Activated T-helper 1 cell treated with Interleukin-2 at 50 U/mL for 16 hours (primary cell): ENCODE measurements at regions not wholly inside any gene's neighbourhood (a gene's known extent, or its start where the extent isn't known, plus 50 kb on each side); places are given as distances from the start of the nearest gene placed in this dataset.
"Not testable (repeated sequence)": the region's sequence is repeated elsewhere in the genome, so short reads cannot be mapped to it uniquely, and the experiment has no call there.

Experiments
- DNase-seq: peaks from one replicate; pipeline ENCODE4 v3.0.0-alpha.2; 2020; ENCODE audit warnings: low read depth

DNA sequence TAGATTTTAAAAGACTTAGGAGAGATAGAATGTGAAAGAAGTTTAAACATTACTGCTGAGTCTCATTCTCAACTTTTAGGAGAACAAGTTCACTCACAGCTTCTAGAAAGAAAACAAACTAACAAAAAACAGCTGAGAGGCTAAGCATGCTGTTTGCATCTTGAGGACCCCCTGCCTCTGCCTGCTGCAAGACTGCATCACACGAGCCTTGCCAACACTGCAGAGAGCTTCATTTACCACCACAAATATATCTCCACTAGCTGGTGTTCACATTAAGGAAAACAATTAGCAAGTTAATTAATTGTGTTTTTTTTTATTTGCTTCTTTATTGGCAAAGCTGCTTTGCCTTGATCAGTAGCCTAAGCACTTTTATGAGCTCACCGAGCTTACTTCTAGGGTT, 336.6 kb upstream of the KIAA1217 start:
- no peak for DNase-seq

DNA sequence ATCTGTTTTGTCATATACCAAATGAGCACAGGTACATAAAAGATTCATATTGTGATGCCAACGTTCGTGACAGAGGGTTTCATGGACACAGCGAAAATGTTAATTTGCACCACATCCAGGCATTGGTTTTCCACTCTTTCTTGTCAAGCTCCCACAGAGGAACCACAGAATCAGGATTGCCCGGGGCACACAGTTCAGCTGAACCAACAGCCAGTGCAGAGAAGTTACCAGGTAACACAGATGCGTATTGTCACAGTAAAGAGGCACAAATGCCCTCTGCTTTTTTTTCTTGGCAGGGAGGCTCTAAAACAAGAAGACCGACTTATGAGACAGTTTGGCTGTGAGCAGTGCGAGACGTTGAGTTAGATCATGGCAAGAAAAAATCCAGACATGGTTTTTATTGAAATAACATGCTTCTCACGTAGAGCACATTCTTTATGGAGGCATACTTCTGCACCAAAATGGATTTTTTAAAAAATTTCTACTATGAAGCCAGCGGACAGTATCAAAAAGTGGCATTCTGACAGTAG, 331.1 kb upstream of the KIAA1217 start:
- no peak for DNase-seq

DNA sequence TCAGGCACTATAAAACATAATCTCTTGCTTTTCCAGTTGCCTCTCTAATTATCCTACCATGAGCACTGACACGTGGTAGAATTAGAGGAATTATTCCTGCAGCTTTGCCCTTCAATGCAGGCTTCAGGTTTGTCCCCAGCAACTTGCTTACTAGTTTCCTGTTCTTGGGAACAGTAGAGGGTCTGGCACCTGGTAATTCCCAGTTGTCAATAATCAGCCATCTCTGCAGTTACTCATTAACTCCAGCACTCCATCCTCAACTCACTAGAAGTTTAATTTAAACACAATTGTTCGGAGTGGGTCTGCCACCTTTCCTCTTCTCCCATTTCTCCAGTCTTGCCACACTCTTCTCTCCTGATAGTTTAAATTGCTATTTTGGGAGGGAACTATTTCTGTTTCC, 324.3 kb upstream of the KIAA1217 start:
- DNase-seq: no peak

DNA sequence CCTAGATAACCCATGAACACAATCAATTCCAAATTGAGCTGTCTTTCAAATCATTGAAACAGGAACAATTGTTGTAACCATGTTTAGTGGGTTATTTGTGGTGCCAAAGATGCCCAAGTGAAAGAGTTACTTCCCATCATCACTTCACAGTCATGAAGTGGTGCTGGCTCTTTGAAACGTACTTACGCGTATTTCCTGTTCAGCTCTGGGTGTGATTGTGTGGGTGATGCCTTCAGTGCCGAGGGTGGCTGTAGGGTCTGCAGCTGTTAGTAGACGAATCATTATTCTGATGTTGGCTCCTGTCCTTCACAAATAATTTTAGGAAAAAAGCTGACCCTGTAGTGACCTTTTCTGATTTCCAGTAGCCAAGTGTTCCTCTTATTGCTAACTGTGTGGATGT, 323.1 kb upstream of the KIAA1217 start:
- no peak for DNase-seq

DNA sequence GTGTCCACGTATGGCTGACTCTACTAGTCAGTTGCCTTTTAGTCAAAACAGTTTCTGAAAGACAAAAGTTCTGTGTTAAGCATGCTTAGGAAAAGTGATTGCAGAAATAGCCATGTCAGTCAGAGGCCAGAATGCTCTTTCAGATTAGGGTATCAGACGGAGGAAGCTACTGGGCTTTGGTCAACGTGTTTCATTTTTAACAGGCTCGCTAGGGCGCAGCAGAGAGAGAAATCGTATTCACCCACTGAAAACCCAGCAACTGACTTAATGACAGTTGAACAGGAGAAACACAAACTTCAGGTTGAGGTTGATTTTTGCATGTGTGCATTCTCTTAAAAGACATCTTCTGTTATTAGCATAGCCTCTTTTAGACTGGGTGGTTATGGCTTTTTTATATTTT, 322.6 kb upstream of the KIAA1217 start:
- DNase-seq: no peak

DNA sequence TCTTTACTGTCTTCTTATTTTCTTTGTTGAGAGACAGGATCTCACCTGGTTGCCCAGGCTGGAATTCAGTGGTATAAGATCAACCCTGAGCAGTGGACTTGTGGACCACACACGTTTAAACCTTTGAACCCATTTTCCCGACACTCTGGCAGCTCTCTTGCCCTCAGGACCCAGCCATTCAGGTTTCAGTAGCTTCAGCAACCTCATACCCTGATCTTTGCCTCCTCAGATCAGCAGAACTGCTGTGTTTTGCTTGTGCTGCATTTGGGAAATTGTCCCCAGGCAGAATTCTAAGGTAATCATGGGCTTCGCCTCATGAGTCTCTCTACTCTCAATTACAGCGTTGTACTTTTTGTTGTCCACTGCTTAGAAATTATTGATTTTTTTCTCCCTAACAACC, 317.6 kb upstream of the KIAA1217 start:
- DNase-seq: no peak

DNA sequence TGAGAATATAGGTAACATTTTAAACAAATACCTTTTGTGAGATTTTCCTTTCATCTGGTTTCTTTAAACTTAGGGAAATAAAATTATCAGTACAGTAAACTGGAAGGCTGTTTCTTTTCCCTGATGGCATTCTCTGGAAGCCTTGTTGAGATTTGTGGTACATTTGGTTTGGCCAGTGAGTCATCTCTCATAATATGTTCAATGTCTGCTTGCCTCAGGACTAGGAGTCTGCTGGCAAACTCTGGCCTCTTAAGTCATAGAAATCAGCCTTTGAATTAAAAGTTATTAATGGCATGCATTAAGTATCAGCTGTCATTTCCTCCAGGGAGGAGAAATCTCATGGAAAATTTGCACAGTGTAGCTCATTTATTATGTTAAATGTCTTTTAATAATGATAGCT, 316.6 kb upstream of the KIAA1217 start:
- DNase-seq: no peak

DNA sequence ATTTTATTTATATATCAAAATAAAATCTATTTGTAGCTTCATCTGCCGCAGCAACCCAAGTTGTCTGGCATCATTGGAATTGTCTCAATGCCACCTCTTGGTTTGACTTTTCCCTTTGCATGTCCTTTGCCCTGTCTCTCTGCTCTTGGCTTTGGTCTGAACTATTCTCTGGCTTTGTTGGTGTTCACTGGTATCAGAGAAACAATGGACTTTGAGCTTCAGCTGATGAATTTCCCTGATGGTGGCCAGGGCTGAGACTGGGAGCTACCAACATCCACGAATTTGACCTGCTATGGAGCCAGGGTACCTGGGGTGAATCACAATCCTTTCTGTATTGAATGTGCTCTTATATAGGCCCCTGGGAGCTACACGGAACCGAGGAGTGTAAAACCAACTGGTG, 311.7 kb upstream of the KIAA1217 start:
- DNase-seq: no peak

DNA sequence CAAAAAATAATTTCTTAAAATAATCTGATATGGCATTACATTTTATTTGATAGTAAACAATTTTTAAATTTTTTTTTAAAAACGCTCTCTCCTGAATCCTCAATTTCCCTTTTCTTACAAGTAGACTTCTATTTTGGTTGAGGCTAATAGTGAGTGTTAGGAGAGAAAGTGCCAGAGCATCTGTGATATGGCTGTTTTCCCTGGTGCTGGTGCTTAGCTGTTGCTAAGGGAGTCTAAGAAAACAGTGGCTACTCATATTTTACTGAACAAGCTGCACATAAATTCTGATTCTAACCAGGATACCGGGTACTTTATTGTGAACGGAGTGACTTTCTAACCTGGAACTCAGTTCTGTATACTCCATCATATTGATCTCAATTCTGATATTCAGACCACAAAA, 311.1 kb upstream of the KIAA1217 start:
- no peak for DNase-seq

DNA sequence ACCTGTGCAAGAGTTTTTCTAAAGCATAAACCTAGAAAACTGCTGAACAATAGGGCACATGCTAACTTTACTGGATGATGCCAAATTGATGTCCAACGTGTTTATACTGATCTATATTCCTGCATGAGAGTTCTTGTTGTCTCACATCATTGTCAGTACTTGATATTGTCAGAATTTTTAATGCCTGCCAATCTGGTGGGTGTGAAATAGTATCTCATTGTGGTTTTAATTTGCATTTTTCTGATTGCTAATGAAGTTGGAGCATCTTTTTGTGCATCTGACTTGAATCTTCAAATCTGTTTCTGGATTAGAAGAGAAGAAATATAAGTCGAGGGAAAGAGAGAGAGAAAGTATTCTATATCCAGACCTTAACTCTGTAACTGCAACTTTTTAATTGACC, 309.8 kb upstream of the KIAA1217 start:
- DNase-seq: no peak

DNA sequence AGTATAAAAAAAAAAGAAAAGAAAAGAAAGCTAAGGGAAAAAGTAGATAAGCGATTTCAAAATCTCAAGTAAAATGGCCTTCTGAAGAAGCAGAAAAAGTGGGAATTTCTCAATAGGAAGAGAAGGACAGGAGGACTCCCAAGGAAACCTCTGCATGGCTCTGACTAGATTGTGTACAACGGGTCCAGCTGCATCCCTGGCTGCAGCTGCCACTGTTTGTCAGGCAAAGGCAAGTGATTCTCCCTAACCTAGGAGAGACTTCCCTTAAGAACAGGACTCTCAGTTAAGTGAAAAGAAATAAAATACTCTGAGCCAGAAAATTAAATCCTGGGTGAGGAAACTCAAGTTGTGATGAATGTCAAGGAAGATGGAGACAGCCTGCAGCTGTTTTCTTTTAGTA, 298.6 kb upstream of the KIAA1217 start:
- no peak for DNase-seq

DNA sequence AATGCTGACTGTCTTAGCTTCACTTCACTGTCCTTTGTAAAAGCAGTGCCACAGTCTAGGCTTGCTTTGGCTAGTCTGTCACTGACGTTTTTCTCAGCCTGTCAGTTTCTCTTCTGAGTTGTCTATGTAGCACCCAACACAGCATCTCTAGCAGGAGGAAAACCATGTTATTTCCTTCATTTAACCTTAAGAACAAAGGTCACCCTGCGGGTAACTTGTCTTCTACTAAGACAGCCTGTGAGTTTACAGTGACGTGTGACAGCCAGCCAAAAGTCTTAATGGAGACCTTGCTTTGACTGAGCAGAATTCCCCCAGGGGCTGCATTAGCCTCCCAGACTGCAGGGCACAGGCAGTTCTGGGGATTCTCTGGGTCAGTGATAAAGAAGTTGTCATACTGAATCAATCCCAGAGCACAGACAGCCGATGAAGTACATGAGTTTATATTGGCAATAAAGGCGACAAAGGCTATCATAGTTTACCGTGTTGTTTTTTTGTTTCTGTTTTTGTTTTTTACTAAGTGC, 296.0 kb upstream of the KIAA1217 start:
- DNase-seq: no peak

DNA sequence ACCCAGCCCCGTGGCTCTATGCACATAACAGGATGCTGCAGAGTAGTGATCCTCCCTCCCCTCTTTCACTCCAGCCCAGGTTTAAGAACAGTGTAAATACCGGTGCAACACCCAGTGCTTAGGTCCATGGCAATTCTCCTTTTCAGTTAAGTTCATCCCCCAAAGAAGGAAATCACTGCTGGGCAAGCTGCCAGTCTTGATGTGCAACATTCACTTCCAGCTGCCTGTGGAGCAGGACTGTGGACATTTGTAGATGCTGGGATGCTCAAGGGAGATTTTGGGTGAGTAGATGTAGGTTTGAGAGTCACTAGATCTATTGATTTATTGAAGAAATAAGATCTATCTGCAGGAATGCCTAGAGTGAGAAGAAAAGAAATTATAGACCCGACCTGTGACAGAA, 294.3 kb upstream of the KIAA1217 start:
- DNase-seq: no peak

DNA sequence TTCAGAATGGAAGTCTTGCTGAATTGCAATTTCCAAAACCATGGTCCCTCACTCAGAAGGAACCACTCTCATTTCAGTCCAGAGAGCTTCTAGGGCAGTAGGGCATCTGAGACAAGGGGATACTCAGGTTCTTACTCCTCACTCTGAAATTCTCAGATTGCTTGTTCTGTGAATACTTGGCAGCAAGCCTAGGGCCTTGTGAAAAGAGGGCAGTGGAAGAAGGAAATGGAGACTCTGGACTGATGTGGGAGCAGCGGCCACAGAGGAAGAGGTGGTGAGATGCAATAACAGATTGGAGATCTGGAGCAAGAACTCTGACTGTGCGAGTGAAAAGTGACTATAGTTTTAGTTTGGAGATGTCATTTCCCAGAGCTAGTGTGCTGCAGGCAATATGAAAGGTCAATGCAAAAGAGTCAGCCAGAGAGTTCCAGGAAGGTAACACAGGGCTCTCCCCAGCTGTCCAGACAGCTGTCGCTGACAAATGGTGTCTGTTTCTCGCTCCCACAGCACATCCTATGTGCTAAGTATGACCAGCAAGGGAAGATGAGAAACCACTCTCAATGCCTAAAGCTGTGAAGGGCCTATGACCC, 291.6 kb upstream of the KIAA1217 start:
- DNase-seq: no peak

DNA sequence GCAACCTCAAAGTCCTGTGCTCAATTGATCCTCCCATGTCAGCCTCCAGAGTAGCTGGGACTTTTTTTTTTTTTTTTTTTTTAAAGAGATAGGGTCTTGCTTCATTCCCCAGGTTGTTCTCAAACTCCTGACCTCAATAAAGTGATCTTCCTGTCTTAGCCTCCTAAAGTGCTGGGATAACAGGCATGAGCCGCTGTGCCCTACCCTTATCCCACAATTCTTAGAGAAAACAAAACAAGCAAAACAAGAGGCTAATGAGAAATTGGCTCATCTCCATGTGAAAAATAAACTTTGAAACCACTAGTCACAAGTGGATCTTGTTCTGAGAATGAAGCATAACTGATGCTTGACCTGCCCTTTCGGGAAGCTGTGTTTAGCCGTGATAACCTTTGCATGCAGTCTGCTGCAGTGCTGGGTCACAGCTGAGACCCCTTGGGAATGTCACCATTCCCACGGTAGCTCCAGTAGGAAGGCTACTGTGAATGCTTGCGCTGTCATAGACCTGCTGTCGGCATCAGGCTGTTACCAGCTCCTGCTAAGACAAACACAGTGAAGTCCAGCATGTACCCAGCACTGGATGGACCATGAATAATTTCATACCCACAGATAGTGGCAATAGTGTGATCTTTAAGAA, 290.7 kb upstream of the KIAA1217 start:
- DNase-seq: no peak

DNA sequence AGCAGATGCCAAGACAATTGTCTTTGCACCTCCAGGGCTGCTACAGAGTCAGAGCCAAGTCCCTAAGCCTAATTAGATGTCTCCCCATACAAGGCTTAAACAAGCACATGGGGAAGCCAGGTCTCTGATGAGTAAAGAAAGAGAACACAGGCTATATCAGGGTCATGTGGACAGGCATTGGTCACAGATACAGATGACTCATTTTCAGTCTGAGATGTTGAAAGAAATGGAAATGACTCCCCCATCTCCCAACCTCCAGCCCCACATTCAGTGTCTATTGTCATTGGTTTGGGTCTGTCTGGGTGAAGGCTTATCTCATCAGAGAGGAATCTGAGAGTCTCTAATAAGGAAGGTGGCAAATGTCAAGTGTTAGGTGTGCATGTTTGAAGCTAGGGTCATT, 290.1 kb upstream of the KIAA1217 start:
- no peak for DNase-seq

DNA sequence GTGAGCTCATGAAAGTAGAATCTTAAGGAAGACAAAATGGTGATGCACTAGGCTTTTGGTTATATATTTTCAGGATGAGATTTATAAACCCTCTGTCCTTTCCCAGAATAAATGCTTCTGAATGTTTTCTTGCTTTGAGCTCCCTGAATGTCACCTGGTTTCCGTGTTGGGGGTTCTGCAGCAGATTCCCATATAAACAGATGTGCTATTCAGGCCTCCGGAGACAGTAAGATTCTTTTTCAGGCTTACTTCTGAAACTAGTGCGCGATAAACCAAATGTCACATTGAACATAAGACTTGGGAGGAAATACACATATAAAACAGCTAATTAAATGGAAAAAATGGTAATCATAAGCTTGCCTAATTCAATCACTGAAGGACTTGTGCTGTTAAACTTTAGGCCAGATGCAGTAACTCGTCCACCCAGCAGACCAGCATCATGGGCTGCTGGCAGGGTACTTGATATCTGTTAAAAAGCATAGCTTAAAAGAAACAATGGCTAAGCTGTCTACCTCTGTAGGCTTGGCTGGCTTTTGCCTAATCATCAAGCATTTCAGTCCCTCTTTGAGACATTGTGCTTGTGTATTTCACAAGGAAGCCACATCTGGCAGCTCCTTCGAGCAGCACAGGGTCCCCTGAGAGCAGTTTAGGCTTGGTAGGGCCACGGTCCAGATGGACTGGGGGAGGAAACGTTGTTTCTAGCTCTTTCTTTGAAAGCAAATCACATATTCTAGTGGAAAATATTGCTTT, 281.2 kb upstream of the KIAA1217 start:
- no peak for DNase-seq

DNA sequence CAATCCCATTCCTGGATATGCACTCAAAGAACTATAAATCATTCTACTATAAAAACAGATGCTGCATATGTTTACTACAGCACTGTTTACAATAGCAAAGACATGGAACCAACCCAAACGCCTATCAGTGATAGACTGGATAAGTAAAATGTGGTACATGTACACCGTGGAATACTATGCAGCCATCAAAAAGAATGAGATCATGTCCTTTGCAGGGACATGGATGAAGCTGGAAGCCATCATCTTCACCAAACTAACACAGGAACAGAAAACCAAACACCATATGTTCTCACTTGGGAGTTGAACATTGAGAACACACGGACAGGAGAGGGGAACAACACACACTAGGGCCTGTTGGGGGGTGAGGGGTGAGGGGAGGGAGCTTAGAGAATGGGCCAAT, 274.9 kb upstream of the KIAA1217 start:
- not testable (repeated sequence) for DNase-seq

DNA sequence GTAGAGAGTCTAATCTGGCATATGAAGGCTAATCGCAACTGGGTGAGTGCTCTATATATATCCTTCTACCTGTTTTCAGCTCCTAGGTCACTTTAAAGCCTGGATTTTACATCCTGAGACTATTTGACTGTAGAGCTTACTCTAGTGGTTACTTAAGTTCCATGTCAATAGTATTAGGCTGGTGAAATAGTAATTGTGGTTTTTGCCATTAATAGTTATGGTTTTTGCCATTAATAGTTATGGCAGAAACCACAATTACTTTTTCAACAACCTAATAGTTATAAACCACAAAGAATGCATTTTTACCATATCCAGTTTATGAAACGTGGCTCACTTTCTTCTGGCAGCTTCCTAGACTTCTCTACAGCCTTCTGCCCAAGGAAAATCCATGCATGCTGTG, 263.1 kb upstream of the KIAA1217 start:
- DNase-seq: no peak

DNA sequence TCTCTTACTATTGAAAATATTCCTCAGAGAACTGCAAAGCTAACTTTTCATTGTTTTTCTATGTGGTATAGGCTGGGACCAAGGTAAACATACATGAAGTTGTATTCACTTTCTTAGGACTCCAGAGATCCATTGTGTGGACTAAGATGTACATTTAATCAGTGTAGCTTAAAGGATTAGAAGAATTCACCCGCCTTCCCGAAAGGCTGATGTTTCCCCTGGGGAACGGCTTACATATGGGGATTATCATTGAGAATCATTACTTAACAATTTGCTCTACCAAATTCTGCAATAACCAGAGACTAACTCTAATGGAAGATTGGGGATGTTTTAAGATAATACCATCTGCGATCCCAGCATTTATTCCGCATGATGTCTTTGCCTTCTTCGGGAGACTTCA, 257.1 kb upstream of the KIAA1217 start:
- no peak for DNase-seq

DNA sequence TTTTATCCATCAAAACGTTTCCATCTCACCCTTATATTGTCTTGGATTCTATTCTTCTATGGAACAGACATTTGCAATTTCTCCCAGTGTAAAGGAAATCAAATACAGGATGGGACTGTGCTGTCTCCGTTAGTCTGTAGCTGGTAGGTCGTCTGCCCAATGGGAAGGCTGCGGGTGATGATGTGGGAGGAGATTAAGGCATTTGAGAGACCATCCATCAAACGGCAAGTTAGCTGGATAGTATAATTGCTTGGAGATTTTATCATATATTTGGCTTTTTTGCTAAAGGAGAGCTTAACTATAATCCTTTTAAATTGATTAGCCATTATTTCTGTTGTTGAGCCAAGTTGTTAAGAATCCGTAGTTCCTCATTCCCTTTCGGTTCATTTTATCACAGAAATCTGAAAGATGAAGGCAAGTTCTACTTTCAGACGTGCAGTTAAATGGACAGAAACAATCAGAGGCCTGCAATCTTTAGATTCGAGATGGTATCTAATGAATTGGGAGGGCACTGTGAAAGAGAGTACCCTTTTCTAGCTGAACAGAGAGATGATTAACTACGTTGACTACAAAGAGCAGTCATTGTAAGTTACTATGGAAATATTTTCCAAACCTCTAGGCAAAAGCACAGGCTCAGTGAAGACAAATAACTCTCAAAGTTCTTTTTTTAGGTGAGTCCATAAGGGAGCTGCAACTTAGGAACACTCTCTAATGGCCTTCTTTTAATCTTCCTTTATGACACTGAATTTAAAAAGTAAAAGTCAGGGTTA, 253.3 kb upstream of the KIAA1217 start:
- DNase-seq: no peak

DNA sequence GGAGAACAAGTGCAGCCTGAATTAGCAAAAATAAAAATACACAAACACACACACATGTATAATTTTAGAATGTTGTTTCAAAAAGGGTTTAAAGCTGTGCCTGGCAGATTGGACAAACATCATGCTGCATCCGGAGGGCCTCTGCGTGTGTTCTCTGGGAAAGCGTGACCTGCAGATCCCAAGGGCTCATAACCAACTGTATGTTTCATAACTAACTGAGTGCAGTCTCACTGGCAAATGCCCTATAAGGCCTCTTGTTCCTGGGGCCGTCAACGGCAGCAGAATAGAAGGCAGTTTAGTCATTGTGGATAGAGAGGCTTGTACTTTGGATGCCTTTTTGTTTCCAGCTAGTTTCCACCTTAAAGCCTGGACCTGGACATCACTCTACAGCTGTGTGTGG, 243.8 kb upstream of the KIAA1217 start:
- no peak for DNase-seq
